GM12891 (cell line): ENCODE measurements at regions not wholly inside any gene's neighbourhood (a gene's known extent, or its start where the extent isn't known, plus 50 kb on each side); places are given as distances from the start of the nearest gene placed in this dataset.

Experiments
- POLR2A ChIP-seq: IDR thresholded peaks from 2 replicates; pipeline ENCODE4 v1.6.1; 2011; ENCODE audit warnings: low read depth, low read length, control low read depth
- POLR2AphosphoS5 ChIP-seq: IDR thresholded peaks from 2 replicates; pipeline ENCODE4 v1.6.1; 2011; ENCODE audit warnings: low read depth, low read length, control low read depth
- SPI1 ChIP-seq: IDR thresholded peaks from 2 replicates; pipeline ENCODE4 v1.6.1; 2011; ENCODE audit warnings: low read depth, low read length, control low read depth
- TAF1 ChIP-seq: IDR thresholded peaks from 2 replicates; pipeline ENCODE4 v1.6.1; 2011; ENCODE audit warnings: low read depth, low read length, control low read depth

- TF ChIP-seq SPI1 (no peak), POLR2A (no peak), TAF1 (no peak), POLR2AphosphoS5 (no peak)
Measured at GRCh38 chr6:96279084-96279483, 242.5 kb upstream of the UFL1 start.
